EH (cell line): ENCODE measurements at regions not wholly inside any gene's neighbourhood (a gene's known extent, or its start where the extent isn't known, plus 50 kb on each side); places are given as distances from the start of the nearest gene placed in this dataset.
"Not testable (repeated sequence)": the region's sequence is repeated elsewhere in the genome, so short reads cannot be mapped to it uniquely, and the experiment has no call there.

Experiments
- DNase-seq: peaks from one replicate; pipeline ENCODE4 v3.0.0-alpha.2; 2015; ENCODE audit warnings: low read depth

- no peak for DNase-seq
Measured at GRCh38 chr13:106099765-106100164, 435.7 kb downstream of the EFNB2 start.

DNA sequence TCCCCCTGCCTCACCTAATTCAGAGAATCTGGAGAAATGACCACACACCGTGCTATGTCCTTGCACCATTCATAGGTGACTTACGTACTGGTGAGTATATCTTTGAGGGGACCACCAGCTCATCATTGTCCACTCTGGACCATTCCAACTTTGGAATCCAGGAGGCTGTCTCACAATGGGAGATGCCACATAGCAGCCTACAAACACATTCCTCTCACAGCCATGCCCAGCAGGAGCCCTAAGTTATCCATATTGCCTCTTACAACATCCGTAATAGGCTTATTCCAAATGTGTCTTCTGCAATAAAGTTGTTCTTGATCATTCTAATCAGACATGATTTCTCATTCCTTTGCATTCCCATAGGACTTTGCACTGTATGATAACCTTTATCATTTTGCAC lies 436.7 kb downstream of the EFNB2 start:
- no peak for DNase-seq

DNA sequence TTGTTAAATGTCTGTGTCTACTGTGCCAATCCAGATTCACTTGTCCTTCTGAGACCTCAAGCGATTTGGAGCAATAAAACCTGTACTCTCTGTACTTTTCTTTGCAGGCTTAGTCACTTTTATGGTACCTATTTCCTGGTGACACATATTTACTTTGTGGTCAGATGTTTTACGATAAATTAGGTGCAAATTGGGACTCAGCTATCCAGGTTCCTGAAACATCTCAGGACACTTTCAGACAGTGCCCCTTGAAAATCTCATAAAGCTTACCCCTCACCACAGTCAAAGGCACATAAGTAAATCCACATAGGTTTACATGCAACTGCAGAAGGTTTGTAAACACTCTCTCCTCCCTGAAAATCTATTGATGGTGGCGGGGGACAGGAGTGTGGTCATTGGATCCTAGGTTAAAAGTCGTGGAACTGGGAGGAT lies 438.8 kb downstream of the EFNB2 start:
- peak; percentile 29 for DNase-seq

- DNase-seq = no peak
Measured at GRCh38 chr13:106095919-106096318, 439.5 kb downstream of the EFNB2 start.

GRCh38 chr13:106095406-106095805 lies 440.1 kb downstream of the EFNB2 start:
- no peak for DNase-seq

DNA sequence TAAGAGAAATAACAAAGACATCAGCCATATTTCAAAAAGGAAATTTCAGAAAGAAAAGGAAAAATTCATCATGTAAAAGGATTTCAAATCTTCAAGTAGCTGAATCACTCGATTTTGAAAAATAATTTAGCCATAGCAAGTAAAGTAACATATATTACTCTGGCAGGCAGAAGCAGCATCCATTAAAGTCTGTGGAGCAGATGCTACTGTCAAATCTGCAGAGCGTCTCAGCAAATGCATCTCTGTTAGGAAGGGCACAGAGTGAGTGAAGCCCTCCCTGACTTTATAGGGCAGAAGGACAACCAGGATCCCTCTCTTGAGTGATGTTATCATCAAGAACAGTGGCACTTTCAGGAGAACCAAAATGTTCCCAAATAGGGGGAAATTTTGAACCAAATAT lies 445.5 kb downstream of the EFNB2 start:
- DNase-seq = no peak

GRCh38 chr13:106089261-106089980 lies 446.0 kb downstream of the EFNB2 start:
- no peak for DNase-seq

GRCh38 chr13:106088085-106088484 lies 447.4 kb downstream of the EFNB2 start:
- no peak for DNase-seq

GRCh38 chr13:106087201-106087600 lies 448.3 kb downstream of the EFNB2 start:
- DNase-seq = no peak

- DNase-seq = peak; percentile 63
Measured at GRCh38 chr13:106083620-106084350, 451.7 kb downstream of the EFNB2 start.

GRCh38 chr13:106081221-106081620 lies 454.2 kb downstream of the EFNB2 start:
- DNase-seq = not testable (repeated sequence)

- peak; percentile 30 for DNase-seq
Measured at GRCh38 chr13:106078191-106078590, 457.3 kb downstream of the EFNB2 start.

- DNase-seq = no peak
Measured at GRCh38 chr13:106077017-106077416, 458.4 kb downstream of the EFNB2 start.

DNA sequence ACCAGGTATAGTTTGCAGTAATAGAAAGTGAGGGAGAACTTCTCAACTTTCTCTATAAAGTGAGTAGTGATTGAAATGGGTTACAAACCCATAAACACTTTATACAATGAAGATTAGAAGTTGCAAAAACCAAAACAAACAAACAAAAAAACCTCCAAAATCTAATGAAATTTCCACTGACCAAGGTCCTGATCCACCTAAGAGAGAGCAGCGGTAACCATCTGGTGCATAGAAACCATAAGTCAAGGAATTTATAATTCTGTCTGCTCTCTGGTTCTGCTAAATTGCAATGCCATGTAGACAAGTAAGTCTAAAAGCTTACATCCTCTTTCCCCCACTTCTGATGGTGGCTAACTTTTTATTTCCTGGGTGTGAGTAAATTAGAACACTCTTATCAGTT lies 463.4 kb downstream of the EFNB2 start:
- DNase-seq = no peak

DNA sequence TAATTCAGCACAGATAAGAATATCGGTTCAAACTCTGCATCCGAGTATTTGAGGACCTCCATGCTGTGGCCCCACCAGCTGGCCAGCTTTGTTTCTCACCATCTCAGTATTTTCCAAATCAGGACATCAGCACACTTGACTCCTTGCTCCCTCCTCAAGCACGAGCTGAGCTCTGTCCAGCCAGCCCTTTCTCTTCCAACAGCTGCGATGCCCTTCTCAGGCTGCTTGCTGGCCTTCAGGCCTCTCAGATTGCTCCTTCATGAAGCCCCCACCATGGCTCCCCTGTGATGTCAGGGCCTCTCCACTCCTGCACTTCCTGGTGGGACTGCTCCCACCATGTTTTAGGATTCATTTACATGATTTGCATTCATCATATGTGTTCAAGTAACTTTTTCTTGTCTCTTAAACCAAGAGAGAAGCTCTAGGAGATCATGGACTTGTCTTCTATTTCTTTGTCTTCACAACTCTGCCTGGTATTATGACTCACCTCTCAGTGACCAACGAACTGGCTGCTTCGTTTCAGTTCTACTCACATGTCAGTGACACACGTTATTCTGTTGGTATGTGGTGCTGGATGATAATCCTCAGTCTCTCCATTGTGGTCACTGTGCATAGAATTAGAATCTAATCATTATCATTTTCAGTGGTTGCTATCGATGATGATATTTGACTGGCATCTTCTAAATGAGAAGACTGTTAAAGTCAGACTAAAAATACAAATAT lies 471.7 kb downstream of the EFNB2 start:
- DNase-seq = peak; percentile 73

- no peak for DNase-seq
Measured at GRCh38 chr13:106061781-106062180, 473.7 kb downstream of the EFNB2 start.

- no peak for DNase-seq
Measured at GRCh38 chr13:106056851-106057250, 478.6 kb downstream of the EFNB2 start.

- peak; percentile 28 for DNase-seq
Measured at GRCh38 chr13:106052200-106052767, 483.2 kb downstream of the EFNB2 start.

DNA sequence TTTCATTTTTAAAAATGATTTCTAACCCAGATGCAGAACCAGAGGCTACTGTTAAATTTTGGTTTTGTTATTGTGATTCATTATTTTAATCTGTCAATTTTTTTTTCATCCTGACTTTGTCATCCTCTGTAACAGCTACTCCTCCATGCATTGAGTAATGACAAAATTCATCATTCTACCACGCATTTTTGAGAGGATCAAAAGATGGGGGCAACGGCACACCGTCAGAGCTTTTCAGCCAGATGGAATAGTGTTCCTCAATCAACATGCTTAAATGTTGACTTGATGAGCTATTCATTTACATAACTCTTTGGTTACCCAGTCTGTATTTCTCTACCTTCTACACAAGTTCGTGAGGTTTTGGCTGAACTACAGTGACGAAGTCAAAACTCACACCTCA lies 486.3 kb downstream of the EFNB2 start:
- DNase-seq = no peak

DNA sequence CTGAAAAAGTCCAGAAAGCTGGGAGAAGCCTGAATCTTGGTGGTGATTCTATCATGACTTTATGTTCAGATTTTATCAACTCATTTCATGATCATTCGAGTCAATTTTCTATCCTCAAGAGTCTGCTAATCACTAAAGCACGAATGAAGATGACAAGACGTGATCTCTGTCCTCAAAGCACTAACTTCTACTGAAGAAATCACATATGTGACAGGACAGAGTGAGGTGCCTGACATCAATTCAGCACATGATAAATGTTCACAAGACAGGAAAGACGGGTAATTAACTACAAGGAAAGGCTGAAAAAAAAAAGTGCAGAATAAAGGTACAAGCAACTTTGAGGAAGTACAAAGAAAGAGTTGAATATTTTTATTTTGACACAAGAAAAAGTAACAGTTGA lies 487.1 kb downstream of the EFNB2 start:
- DNase-seq = no peak

DNA sequence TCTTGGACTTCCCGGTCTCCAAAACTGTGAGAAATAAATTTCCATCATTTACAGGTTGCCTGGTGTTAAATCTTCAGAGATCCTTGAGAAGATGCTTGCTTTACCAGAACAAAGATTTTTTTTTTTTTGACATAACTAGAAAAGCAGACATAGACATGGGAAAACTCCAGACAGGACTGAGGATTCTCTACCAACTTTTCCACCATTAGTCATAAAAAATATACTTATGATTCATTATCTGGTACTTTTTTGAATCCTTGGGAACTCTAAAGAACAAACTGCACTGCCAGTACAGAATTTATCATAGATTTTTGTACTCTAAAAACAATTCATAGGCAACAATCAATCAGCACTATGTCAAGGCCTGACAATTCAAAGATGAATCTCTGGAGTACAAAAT lies 487.6 kb downstream of the EFNB2 start:
- DNase-seq = peak; percentile 15

DNA sequence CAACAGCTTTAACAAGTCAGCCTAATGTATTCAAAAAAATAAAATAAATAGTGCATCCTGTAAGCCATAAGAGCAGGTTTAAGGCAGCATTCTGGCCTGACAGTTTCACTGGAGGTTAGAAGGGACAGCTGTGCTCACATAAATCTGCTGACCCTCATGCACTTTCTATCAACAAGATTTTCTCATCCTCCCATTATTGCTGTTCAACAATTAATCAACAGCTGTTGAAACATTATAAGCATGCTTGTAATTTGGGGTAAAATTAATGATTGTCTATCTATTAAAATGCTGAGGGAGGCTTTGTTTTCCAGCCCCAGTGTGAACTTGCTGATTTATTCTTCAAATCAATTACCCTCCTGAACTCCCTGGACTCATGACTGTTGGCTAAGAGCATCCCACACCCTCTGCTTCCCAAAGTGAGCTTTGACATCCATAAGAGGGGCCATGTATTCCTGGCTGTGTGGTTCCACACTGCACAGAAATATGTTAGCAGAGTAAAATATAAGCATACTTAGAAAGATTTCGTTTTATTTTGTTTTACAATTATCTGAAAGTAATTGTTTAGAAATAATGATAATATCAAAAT lies 492.4 kb downstream of the EFNB2 start:
- no peak for DNase-seq
